Panc1 (cell line): ENCODE measurements at regions not wholly inside any gene's neighbourhood (a gene's known extent, or its start where the extent isn't known, plus 50 kb on each side); places are given as distances from the start of the nearest gene placed in this dataset.
A peak's percentile ranks its signal among the peaks of the same experiment; 100 is the strongest.

Source experiments
- ATAC-seq: fragments of 200-7000 bp; cut with Tn5 transposase; 2 replicates; pipeline ENCODE4 v1.9.1; 2020; ENCODE audit warnings: mild to moderate bottlenecking, moderate library complexity
- BruUV-seq: library from RNA; stranded (reverse); fragments of 400-500 nt; replicated peaks from 2 replicates; lab custom pipeline; 2021; lab: Mats Ljungman, UMichigan
- CTCF ChIA-PET: fragments of 300-600 bp; sonication (Branson Sonifier 250); formaldehyde crosslinking; loops from one replicate; lab custom pipeline; 2022; ENCODE audit warnings: antibody characterized with exemption; lab: Charles Lee
- POLR2A ChIA-PET: fragments of 300-600 bp; sonication (Branson Sonifier 250); formaldehyde crosslinking; loops from one replicate; lab custom pipeline; 2022; ENCODE audit warnings: antibody characterized with exemption; lab: Charles Lee
- DNase-seq: peaks from one replicate; pipeline ENCODE4 v3.0.0-alpha.2; 2010; ENCODE audit warnings: low read depth, low spot score
- H3K27ac ChIP-seq: 2 replicates; pipeline ENCODE4 v1.5.1; 2011; ENCODE audit warnings: mild to moderate bottlenecking, low read length, inconsistent platforms
- H3K27me3 ChIP-seq: fragments of 200-500 bp; sonication (Bioruptor generic); 2 replicates; pipeline ENCODE4 v1.6.0; 2014; ENCODE audit warnings: low read length, inconsistent platforms; ENCODE audit not compliant: control insufficient read depth, insufficient read depth
- H3K36me3 ChIP-seq: fragments of 200-500 bp; sonication (Bioruptor generic); 2 replicates; pipeline ENCODE4 v1.5.1; 2014; ENCODE audit warnings: inconsistent platforms, mild to moderate bottlenecking, low read length, moderate library complexity; ENCODE audit not compliant: control insufficient read depth, insufficient read depth
- H3K4me1 ChIP-seq: 2 replicates; pipeline ENCODE4 v1.5.1; 2011; ENCODE audit warnings: inconsistent platforms, mild to moderate bottlenecking, low read length, moderate library complexity; ENCODE audit not compliant: control insufficient read depth, insufficient read depth
- H3K4me3 ChIP-seq, 2 experiments: 2 replicates each; pipeline ENCODE4 v1.5.1; 2011 to 2012; ENCODE audit warnings: low read depth in 2 of 2, low read length in 2 of 2, mild to moderate bottlenecking in 2 of 2, inconsistent platforms in 1 of 2, moderate library complexity in 1 of 2
- H3K9me3 ChIP-seq: fragments of 200-500 bp; sonication (Bioruptor generic); 2 replicates; pipeline ENCODE4 v1.5.1; 2014; ENCODE audit warnings: low read depth, mild to moderate bottlenecking, inconsistent platforms, low read length, moderate library complexity; ENCODE audit not compliant: control insufficient read depth, insufficient read depth
- POLR2AphosphoS5 ChIP-seq: IDR thresholded peaks from 2 replicates; pipeline ENCODE4 v1.6.1; 2012; ENCODE audit warnings: mild to moderate bottlenecking, low read depth, low read length, moderate library complexity
- SIN3A ChIP-seq: IDR thresholded peaks from 2 replicates; pipeline ENCODE4 v1.6.1; 2012; ENCODE audit warnings: low read depth, mild to moderate bottlenecking, low read length, moderate library complexity, borderline replicate concordance; ENCODE audit not compliant: insufficient read depth
- TCF7L2 ChIP-seq: IDR thresholded peaks from 2 replicates; pipeline ENCODE4 v1.6.1; 2011; ENCODE audit warnings: mild to moderate bottlenecking, low read depth, low read length, inconsistent platforms
- in situ Hi-C: cut with HindIII; loops from 2 replicates; pipeline ENCODE4 v1.10.0; 2016; ENCODE audit warnings: low sequenced_read_pairs, low pct_unique_long_range_greater_than_20kb
- intact Hi-C: fragments of 100-400 bp; cut with micrococcal nuclease; formaldehyde crosslinking; loops from one replicate; pipeline ENCODE4 v1.10.0; 2022; ENCODE audit not compliant: unreplicated experiment
- TF ChIP-seq, protein P1 (sequence below), 2 experiments: IDR thresholded peaks; 2 replicates each; pipeline ENCODE4 v1.6.1; 2011 to 2012; ENCODE audit warnings: low read depth in 2 of 2, control low read depth in 1 of 2, low read length in 1 of 2, mild to moderate bottlenecking in 1 of 2, moderate library complexity in 1 of 2; ENCODE audit not compliant: insufficient read depth in 1 of 2
- TF ChIP-seq, protein P2 (sequence below): fragments of 450-650 bp; IDR thresholded peaks from 2 replicates; pipeline ENCODE4 v1.5.1; 2017; ENCODE audit warnings: mild to moderate bottlenecking

DNA sequence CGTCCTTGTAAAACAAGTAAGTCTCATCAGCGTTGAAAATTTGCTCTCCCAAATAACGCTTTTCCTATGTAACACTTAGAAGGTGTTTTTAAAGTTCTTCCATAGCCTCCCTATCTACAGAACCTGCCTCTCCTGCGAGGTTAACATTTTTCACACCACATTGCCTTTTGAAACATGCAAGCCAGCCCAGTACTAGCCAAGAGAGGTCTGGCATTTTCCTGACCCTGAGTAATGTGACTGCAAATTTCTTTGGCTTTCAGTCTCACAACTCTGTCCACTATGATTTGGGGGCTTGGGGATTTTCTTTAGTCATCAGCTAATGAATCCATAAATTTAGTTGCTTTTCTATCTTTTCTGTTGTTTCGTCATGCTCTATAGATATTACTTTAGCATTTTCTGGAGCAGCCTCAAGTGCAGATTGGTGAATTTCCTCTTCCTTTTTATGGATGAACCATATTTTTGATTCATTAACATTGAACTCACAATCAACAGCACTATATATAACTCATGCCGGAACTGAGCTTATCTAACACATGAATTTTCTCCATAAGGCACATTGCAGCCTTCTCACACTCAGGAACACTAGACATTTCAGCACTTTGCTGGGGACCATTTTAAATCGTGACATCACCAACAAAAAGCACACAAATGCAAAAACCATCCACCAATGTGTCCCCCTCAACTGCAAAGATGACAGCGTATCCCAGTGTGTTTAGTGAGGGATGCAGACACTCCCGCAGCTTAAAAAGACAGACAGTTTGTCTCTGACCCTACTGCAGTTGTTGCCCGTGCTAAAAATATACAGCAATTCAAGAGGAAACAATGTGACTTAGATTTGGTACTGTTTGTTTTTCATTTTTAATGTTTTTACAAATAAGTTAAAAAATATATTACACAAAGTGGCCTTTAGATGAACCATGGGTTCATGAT is 77.2 kb upstream of the SPATA31C2 start:
- ChIA-PET CTCF (no interaction called here), POLR2A (no interaction called here)
- intact Hi-C loops (no loop called here), in situ Hi-C loops (no loop called here)
- H3K4me3 ChIP-seq: no peak overlapping the region
- ATAC-seq (no peak), DNase-seq (no peak)
- TF ChIP-seq POLR2AphosphoS5: no peak
- TF ChIP-seq SIN3A: no peak
- no peaks in the 10 kb centered on the region for H3K36me3 ChIP-seq
- no peaks in the 10 kb centered on the region; the same call in 1 of the 2 replicates for H3K4me1 ChIP-seq
- no peaks in the 10 kb centered on the region for H3K27me3 ChIP-seq
- H3K27ac ChIP-seq: peak overlapping the region; percentile 44; the same call in 1 of the 2 replicates
- H3K9me3 ChIP-seq: no peaks in the 10 kb centered on the region
- no TSS peak for BruUV-seq

DNA sequence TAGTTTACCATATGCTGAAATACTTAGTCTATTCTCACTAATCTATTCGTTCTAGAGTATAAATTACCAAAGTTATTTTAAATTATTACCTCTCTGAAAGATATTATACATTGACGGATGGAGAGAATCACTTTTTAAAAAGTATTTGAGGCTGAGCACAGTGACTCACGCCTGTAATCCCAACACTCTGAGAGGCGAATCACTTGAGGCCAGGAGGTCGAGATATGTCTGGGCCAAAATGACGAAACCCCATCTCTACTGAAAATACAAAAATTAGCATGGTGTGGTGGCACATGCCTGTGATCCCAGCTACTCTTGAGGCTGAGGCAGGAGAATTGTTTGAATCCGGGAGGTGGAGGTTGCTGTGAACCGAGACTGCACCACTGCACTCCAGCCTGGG is 64.0 kb upstream of the SPATA31C2 start:
- H3K4me3 ChIP-seq: no peak overlapping the region
- H3K27me3 ChIP-seq: no peaks in the 10 kb centered on the region
- ChIA-PET POLR2A (no interaction called here), CTCF (no interaction called here)
- peak overlapping the region; percentile 29; the same call in 1 of the 2 replicates for H3K27ac ChIP-seq
- in situ Hi-C loops: no loop called here
- ATAC-seq: no peak
- TF ChIP-seq POLR2AphosphoS5: no peak
- TF ChIP-seq, protein P1, sequence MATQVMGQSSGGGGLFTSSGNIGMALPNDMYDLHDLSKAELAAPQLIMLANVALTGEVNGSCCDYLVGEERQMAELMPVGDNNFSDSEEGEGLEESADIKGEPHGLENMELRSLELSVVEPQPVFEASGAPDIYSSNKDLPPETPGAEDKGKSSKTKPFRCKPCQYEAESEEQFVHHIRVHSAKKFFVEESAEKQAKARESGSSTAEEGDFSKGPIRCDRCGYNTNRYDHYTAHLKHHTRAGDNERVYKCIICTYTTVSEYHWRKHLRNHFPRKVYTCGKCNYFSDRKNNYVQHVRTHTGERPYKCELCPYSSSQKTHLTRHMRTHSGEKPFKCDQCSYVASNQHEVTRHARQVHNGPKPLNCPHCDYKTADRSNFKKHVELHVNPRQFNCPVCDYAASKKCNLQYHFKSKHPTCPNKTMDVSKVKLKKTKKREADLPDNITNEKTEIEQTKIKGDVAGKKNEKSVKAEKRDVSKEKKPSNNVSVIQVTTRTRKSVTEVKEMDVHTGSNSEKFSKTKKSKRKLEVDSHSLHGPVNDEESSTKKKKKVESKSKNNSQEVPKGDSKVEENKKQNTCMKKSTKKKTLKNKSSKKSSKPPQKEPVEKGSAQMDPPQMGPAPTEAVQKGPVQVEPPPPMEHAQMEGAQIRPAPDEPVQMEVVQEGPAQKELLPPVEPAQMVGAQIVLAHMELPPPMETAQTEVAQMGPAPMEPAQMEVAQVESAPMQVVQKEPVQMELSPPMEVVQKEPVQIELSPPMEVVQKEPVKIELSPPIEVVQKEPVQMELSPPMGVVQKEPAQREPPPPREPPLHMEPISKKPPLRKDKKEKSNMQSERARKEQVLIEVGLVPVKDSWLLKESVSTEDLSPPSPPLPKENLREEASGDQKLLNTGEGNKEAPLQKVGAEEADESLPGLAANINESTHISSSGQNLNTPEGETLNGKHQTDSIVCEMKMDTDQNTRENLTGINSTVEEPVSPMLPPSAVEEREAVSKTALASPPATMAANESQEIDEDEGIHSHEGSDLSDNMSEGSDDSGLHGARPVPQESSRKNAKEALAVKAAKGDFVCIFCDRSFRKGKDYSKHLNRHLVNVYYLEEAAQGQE (IDR thresholded peaks at IDR 0.05; ENCODE audit: insufficient read depth in 1 of 2, low read depth in 2 of 2, low read length in 1 of 2): no peak
- TF ChIP-seq SIN3A: no peak
- no peak for TF ChIP-seq TCF7L2
- TF ChIP-seq, protein P2, sequence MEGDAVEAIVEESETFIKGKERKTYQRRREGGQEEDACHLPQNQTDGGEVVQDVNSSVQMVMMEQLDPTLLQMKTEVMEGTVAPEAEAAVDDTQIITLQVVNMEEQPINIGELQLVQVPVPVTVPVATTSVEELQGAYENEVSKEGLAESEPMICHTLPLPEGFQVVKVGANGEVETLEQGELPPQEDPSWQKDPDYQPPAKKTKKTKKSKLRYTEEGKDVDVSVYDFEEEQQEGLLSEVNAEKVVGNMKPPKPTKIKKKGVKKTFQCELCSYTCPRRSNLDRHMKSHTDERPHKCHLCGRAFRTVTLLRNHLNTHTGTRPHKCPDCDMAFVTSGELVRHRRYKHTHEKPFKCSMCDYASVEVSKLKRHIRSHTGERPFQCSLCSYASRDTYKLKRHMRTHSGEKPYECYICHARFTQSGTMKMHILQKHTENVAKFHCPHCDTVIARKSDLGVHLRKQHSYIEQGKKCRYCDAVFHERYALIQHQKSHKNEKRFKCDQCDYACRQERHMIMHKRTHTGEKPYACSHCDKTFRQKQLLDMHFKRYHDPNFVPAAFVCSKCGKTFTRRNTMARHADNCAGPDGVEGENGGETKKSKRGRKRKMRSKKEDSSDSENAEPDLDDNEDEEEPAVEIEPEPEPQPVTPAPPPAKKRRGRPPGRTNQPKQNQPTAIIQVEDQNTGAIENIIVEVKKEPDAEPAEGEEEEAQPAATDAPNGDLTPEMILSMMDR: no peak
- H3K4me1 ChIP-seq: peaks cover 9% of the 10 kb centered on the region
- no peaks in the 10 kb centered on the region for H3K36me3 ChIP-seq
- BruUV-seq: no TSS peak
- DNase-seq: no peak
- no peaks in the 10 kb centered on the region for H3K9me3 ChIP-seq
- intact Hi-C loops: no loop called here
